Heart left ventricle (tissue), 13 donors: ENCODE measurements at regions not wholly inside any gene's neighbourhood (a gene's known extent, or its start where the extent isn't known, plus 50 kb on each side); places are given as distances from the start of the nearest gene placed in this dataset.

Experiments used
- CTCF ChIP-seq, 12 donors: fragments of 200-600 bp; sonication (generic) in 4 of 12; IDR thresholded peaks; one replicate each; pipeline versions ENCODE4 v1.5.0 to v1.8.0; 2018 to 2022; ENCODE audit warnings: antibody characterized with exemption in 12 of 12, mild to moderate bottlenecking in 5 of 12
- POLR2A ChIP-seq, 2 donors: fragments of 450-650 bp; IDR thresholded peaks; one replicate each; pipeline ENCODE4 v1.6.1; 2017; ENCODE audit warnings: antibody characterized with exemption in 2 of 2, mild to moderate bottlenecking in 2 of 2, moderate library complexity in 2 of 2
- donor health status: ischemic (EF 13 %, LVEDD 7.1; RV severe dilation, severe dysfunction).
- donor health status: DM: no; HTN: yes; CAD: no.
- donor health status: DM: no; HTN: no; CAD: no.
- donor health status: ischemic (EF 25% LVEDD 6.9; RV normal size, moderate dysfunction).
- donor health status: ischemic (EF 25% LVEDD 5.7; RV mildly dilated, moderate dysfunction).
- donor health status: ischemic (EF 35%, LVEDD 5.7; RV mildly dilated, moderate dysfunction).
- donor health status: nonischemic (EF 11% LVEDD 7.7; RV severe dilation, severe dysfunction).
- donor health status: DM: yes; HTN: yes; CAD: no.
- donor health status: PGD.
- donor health status: ischemic (EF 29% LVEDD 5.4; RV normal size, mild dysfunction).
- donor health status: nonischemic (EF 23%, LVEDD 6.1; RV moderate dilation, normal function).

- TF ChIP-seq POLR2A (IDR thresholded peaks at IDR 0.05): no peak
- TF ChIP-seq CTCF (IDR thresholded peaks at IDR 0.05): no peak
Observed at GRCh38 chr3:168860028-168860427, 764.3 kb upstream of the GOLIM4 start.
